CD8-positive, alpha-beta memory T cell (primary cell): ENCODE measurements at regions not wholly inside any gene's neighbourhood (a gene's known extent, or its start where the extent isn't known, plus 50 kb on each side); places are given as distances from the start of the nearest gene placed in this dataset.

Source experiments
- CTCF ChIA-PET: fragments of 350-600 bp; sonication (Branson Sonifier 250); formaldehyde crosslinking; loops from one replicate; lab custom pipeline; 2021; ENCODE audit warnings: antibody characterized with exemption; lab: Charles Lee
- POLR2A ChIA-PET: fragments of 350-600 bp; sonication (Branson Sonifier 250); formaldehyde crosslinking; loops from one replicate; lab custom pipeline; 2021; ENCODE audit warnings: antibody characterized with exemption; lab: Charles Lee
- DNase-seq, 5 donors: peaks; one replicate each; pipeline versions ENCODE4 v3.0.0 to v3.0.0-alpha.2; 2020 to 2022; ENCODE audit warnings: mixed read lengths in 1 of 5
- H3K27ac ChIP-seq: one replicate; pipeline ENCODE4 v1.7.0; 2013; ENCODE audit warnings: low read depth, mild to moderate bottlenecking, low read length, moderate library complexity
- H3K27me3 ChIP-seq: 2 replicates; pipeline ENCODE4 v1.7.0; 2013; ENCODE audit warnings: low read length, mild to moderate bottlenecking; ENCODE audit not compliant: insufficient read depth, poor library complexity, severe bottlenecking
- H3K36me3 ChIP-seq: 2 replicates; pipeline ENCODE4 v1.7.0; 2013; ENCODE audit warnings: mild to moderate bottlenecking, low read length, moderate library complexity; ENCODE audit not compliant: insufficient read depth
- H3K4me1 ChIP-seq: 2 replicates; pipeline ENCODE4 v1.7.0; 2013; ENCODE audit warnings: mild to moderate bottlenecking, low read length, moderate library complexity; ENCODE audit not compliant: insufficient read depth
- H3K4me3 ChIP-seq: 2 replicates; pipeline ENCODE4 v1.7.0; 2013; ENCODE audit warnings: mild to moderate bottlenecking, low read length
- H3K9me3 ChIP-seq: 2 replicates; pipeline ENCODE4 v1.7.0; 2013; ENCODE audit warnings: mild to moderate bottlenecking, low read length
- H3K27ac Mint-ChIP-seq, 8 donors: one replicate each; pipeline ENCODE4 v1.8.0; 2020 to 2021; ENCODE audit warnings: mixed read lengths in 8 of 8, mild to moderate bottlenecking in 6 of 8, inconsistent platforms in 3 of 8, moderate library complexity in 3 of 8
- H3K27me3 Mint-ChIP-seq, 2 donors: one replicate each; pipeline ENCODE4 v1.8.0; 2020 to 2021; ENCODE audit warnings: mixed read lengths in 2 of 2, mild to moderate bottlenecking in 1 of 2, moderate library complexity in 1 of 2
- H3K36me3 Mint-ChIP-seq, 3 donors: one replicate each; pipeline ENCODE4 v1.8.0; 2020 to 2021; ENCODE audit warnings: mixed read lengths in 3 of 3, inconsistent platforms in 1 of 3, mild to moderate bottlenecking in 1 of 3
- H3K4me1 Mint-ChIP-seq, 3 donors: one replicate each; pipeline ENCODE4 v1.8.0; 2020 to 2021; ENCODE audit warnings: mixed read lengths in 3 of 3, inconsistent platforms in 1 of 3, mild to moderate bottlenecking in 1 of 3
- H3K4me3 Mint-ChIP-seq, 7 donors: one replicate each; pipeline ENCODE4 v1.8.0; 2020 to 2021; ENCODE audit warnings: mixed read lengths in 7 of 7, mild to moderate bottlenecking in 6 of 7, moderate library complexity in 4 of 7, inconsistent platforms in 2 of 7
- H3K9me3 Mint-ChIP-seq, 5 donors: one replicate each; pipeline ENCODE4 v1.8.0; 2020 to 2022; ENCODE audit warnings: mixed read lengths in 5 of 5, mild to moderate bottlenecking in 3 of 5, moderate library complexity in 2 of 5, inconsistent platforms in 1 of 5

- no peaks in the 10 kb centered on the region for H3K27me3 ChIP-seq
- no peaks in the 10 kb centered on the region for H3K36me3 ChIP-seq
- POLR2A ChIA-PET: no interaction called here
- Mint-ChIP-seq H3K4me1 (no peaks in the 10 kb centered on the region), H3K9me3 (peaks cover 0 to 4% (median 0%) of the 10 kb centered on the region in 5 donors), H3K4me3 (no peak overlapping the region), H3K27ac (no peak overlapping the region), H3K36me3 (no peaks in the 10 kb centered on the region), H3K27me3 (peaks cover 2% of the 10 kb centered on the region in 2 donors)
- no peaks in the 10 kb centered on the region for H3K4me1 ChIP-seq
- H3K27ac ChIP-seq: no peak overlapping the region
- no peak overlapping the region for H3K4me3 ChIP-seq
- no peak for DNase-seq
- H3K9me3 ChIP-seq: no peaks in the 10 kb centered on the region
- CTCF ChIA-PET: no interaction called here
Observed at GRCh38 chr14:54135804-54136280, 179.2 kb upstream of the BMP4 start.

- no peak overlapping the region for H3K27ac ChIP-seq
Observed at GRCh38 chr14:54136894-54137613, 180.4 kb upstream of the BMP4 start.

GRCh38 chr14:54137614-54137961, 181.0 kb upstream of the BMP4 start:
- no peak overlapping the region for H3K27ac Mint-ChIP-seq
- peaks cover 0 to 4% (median 0%) of the 10 kb centered on the region in 5 donors for H3K9me3 Mint-ChIP-seq
- H3K4me3 Mint-ChIP-seq: no peak overlapping the region
- DNase-seq: no peak
- H3K27me3 Mint-ChIP-seq: peaks cover 2 to 6% of the 10 kb centered on the region in 2 donors
- H3K4me1 Mint-ChIP-seq: no peaks in the 10 kb centered on the region
- no peaks in the 10 kb centered on the region for H3K36me3 Mint-ChIP-seq
- H3K4me3 ChIP-seq: no peak overlapping the region
- no peak overlapping the region for H3K27ac ChIP-seq
- H3K4me1 ChIP-seq: no peaks in the 10 kb centered on the region
- no peaks in the 10 kb centered on the region for H3K27me3 ChIP-seq
- ChIA-PET POLR2A (no interaction called here), CTCF (no interaction called here)
- no peaks in the 10 kb centered on the region for H3K36me3 ChIP-seq
- no peaks in the 10 kb centered on the region for H3K9me3 ChIP-seq

More at GRCh38 chr14:54136894-54137613, 180.4 kb upstream of the BMP4 start:
- no peaks in the 10 kb centered on the region for H3K9me3 ChIP-seq
- no peak for DNase-seq
- no peaks in the 10 kb centered on the region for H3K36me3 Mint-ChIP-seq
- no peaks in the 10 kb centered on the region for H3K36me3 ChIP-seq
- H3K4me1 ChIP-seq: no peaks in the 10 kb centered on the region
- H3K27me3 Mint-ChIP-seq: peaks cover 2 to 6% of the 10 kb centered on the region in 2 donors
- no peak overlapping the region for H3K27ac Mint-ChIP-seq
- no peaks in the 10 kb centered on the region for H3K27me3 ChIP-seq
- H3K4me3 ChIP-seq: no peak overlapping the region
- CTCF ChIA-PET: no interaction called here
- no peaks in the 10 kb centered on the region for H3K4me1 Mint-ChIP-seq
- H3K4me3 Mint-ChIP-seq: no peak overlapping the region
- POLR2A ChIA-PET: no interaction called here
- H3K9me3 Mint-ChIP-seq: peaks cover 0 to 4% (median 0%) of the 10 kb centered on the region in 5 donors

- H3K9me3 ChIP-seq: no peaks in the 10 kb centered on the region
- H3K27ac ChIP-seq: no peak overlapping the region
- H3K4me3 ChIP-seq: no peak overlapping the region
- no peaks in the 10 kb centered on the region for H3K36me3 Mint-ChIP-seq
- POLR2A ChIA-PET: no interaction called here
- no peaks in the 10 kb centered on the region for H3K4me1 ChIP-seq
- peaks cover 0 to 4% (median 0%) of the 10 kb centered on the region in 5 donors for H3K9me3 Mint-ChIP-seq
- H3K4me1 Mint-ChIP-seq: no peaks in the 10 kb centered on the region
- CTCF ChIA-PET: no interaction called here
- H3K27me3 Mint-ChIP-seq: peaks cover 2 to 6% of the 10 kb centered on the region in 2 donors
- no peak overlapping the region for H3K27ac Mint-ChIP-seq
- DNase-seq: no peak
- no peaks in the 10 kb centered on the region for H3K36me3 ChIP-seq
- H3K27me3 ChIP-seq: no peaks in the 10 kb centered on the region
- H3K4me3 Mint-ChIP-seq: no peak overlapping the region
Observed at GRCh38 chr14:54138024-54138353, 181.4 kb upstream of the BMP4 start.

GRCh38 chr14:54138354-54139038, 181.9 kb upstream of the BMP4 start:
- peaks cover 2 to 9% of the 10 kb centered on the region in 2 donors for H3K27me3 Mint-ChIP-seq

GRCh38 chr14:54140551-54140950, 183.9 kb upstream of the BMP4 start:
- Mint-ChIP-seq H3K27ac (no peak overlapping the region), H3K9me3 (peaks cover 0 to 8% (median 0%) of the 10 kb centered on the region in 5 donors), H3K4me3 (no peak overlapping the region), H3K27me3 (peaks cover 3 to 10% of the 10 kb centered on the region in 2 donors), H3K36me3 (no peaks in the 10 kb centered on the region), H3K4me1 (no peaks in the 10 kb centered on the region)
- CTCF ChIA-PET: no interaction called here
- no peaks in the 10 kb centered on the region for H3K9me3 ChIP-seq
- POLR2A ChIA-PET: no interaction called here
- no peaks in the 10 kb centered on the region for H3K27me3 ChIP-seq
- no peaks in the 10 kb centered on the region for H3K4me1 ChIP-seq
- H3K4me3 ChIP-seq: no peak overlapping the region
- H3K36me3 ChIP-seq: no peaks in the 10 kb centered on the region
- no peak overlapping the region for H3K27ac ChIP-seq
- DNase-seq: no peak

More at GRCh38 chr14:54138354-54139038, 181.9 kb upstream of the BMP4 start:
- H3K27ac ChIP-seq: no peak overlapping the region
- H3K9me3 Mint-ChIP-seq: peaks cover 0 to 6% (median 0%) of the 10 kb centered on the region in 5 donors
- H3K36me3 Mint-ChIP-seq: no peaks in the 10 kb centered on the region
- H3K36me3 ChIP-seq: no peaks in the 10 kb centered on the region
- no peak for DNase-seq
- ChIA-PET CTCF (no interaction called here), POLR2A (no interaction called here)
- H3K27ac Mint-ChIP-seq: no peak overlapping the region
- H3K9me3 ChIP-seq: no peaks in the 10 kb centered on the region
- H3K4me1 Mint-ChIP-seq: no peaks in the 10 kb centered on the region
- H3K27me3 ChIP-seq: no peaks in the 10 kb centered on the region
- H3K4me1 ChIP-seq: no peaks in the 10 kb centered on the region
- H3K4me3 ChIP-seq: no peak overlapping the region
- no peak overlapping the region for H3K4me3 Mint-ChIP-seq

- Histone ChIP-seq H3K4me1 (no peaks in the 10 kb centered on the region), H3K4me3 (no peak overlapping the region), H3K9me3 (no peaks in the 10 kb centered on the region), H3K27ac (no peak overlapping the region), H3K36me3 (no peaks in the 10 kb centered on the region), H3K27me3 (no peaks in the 10 kb centered on the region)
- Mint-ChIP-seq H3K9me3 (peaks cover 3 to 12% (median 10%) of the 10 kb centered on the region in 5 donors), H3K27ac (no peak overlapping the region), H3K4me3 (no peak overlapping the region), H3K27me3 (peaks cover 1 to 4% of the 10 kb centered on the region in 2 donors), H3K4me1 (no peaks in the 10 kb centered on the region), H3K36me3 (no peaks in the 10 kb centered on the region)
- CTCF ChIA-PET: no interaction called here
- POLR2A ChIA-PET: no interaction called here
- no peak for DNase-seq
Observed at GRCh38 chr14:54146601-54147000, 190.0 kb upstream of the BMP4 start.

- Mint-ChIP-seq H3K9me3 (peaks cover 3 to 12% (median 10%) of the 10 kb centered on the region in 5 donors), H3K4me3 (no peak overlapping the region), H3K27me3 (peaks cover 1 to 4% of the 10 kb centered on the region in 2 donors), H3K36me3 (no peaks in the 10 kb centered on the region), H3K4me1 (no peaks in the 10 kb centered on the region), H3K27ac (no peak overlapping the region)
- DNase-seq: no peak
- CTCF ChIA-PET: no interaction called here
- H3K4me3 ChIP-seq: no peak overlapping the region
- POLR2A ChIA-PET: no interaction called here
- no peaks in the 10 kb centered on the region for H3K36me3 ChIP-seq
- no peaks in the 10 kb centered on the region for H3K27me3 ChIP-seq
- H3K27ac ChIP-seq: no peak overlapping the region
- H3K4me1 ChIP-seq: no peaks in the 10 kb centered on the region
- no peaks in the 10 kb centered on the region for H3K9me3 ChIP-seq
Observed at GRCh38 chr14:54147282-54147681, 190.7 kb upstream of the BMP4 start.
